ENCODE measurements at regions not wholly inside any gene's neighbourhood (a gene's known extent, or its start where the extent isn't known, plus 50 kb on each side); places are given as distances from the start of the nearest gene placed in this dataset.

GRCh38 chr11:92276773-92277172, 52.2 kb downstream of the FAT3 start:
- H3K4me1 ChIP-seq (ENCODE audit: control insufficient read depth, insufficient read depth, low read length), result peaks cover 31% of the 10 kb centered on the region; the same call in 1 of the 2 replicates
- no peak overlapping the region for H3K27ac ChIP-seq (ENCODE audit: low read depth, low read length)
- no peaks in the 10 kb centered on the region for H3K27me3 ChIP-seq (ENCODE audit: control insufficient read depth, insufficient read depth, low read length)
- no peak overlapping the region for H3K9ac ChIP-seq (ENCODE audit: low read depth, low read length)
- no peak overlapping the region for H3K4me3 ChIP-seq (ENCODE audit: low read depth, low read length)
- no peaks in the 10 kb centered on the region for H3K36me3 ChIP-seq (ENCODE audit: control insufficient read depth, insufficient read depth, low read length)
- H3K9me3 ChIP-seq (ENCODE audit: control insufficient read depth, insufficient read depth, low read length), result no peaks in the 10 kb centered on the region

GRCh38 chr11:92277871-92278270, 53.3 kb downstream of the FAT3 start:
- no peak overlapping the region for H3K9ac ChIP-seq (ENCODE audit: low read depth, low read length)
- H3K27ac ChIP-seq (ENCODE audit: low read depth, low read length), result no peak overlapping the region
- H3K4me3 ChIP-seq (ENCODE audit: low read depth, low read length), result no peak overlapping the region
- peaks cover 21% of the 10 kb centered on the region; the same call in 1 of the 2 replicates for H3K4me1 ChIP-seq (ENCODE audit: control insufficient read depth, insufficient read depth, low read length)
- H3K36me3 ChIP-seq (ENCODE audit: control insufficient read depth, insufficient read depth, low read length), result no peaks in the 10 kb centered on the region
- no peaks in the 10 kb centered on the region for H3K9me3 ChIP-seq (ENCODE audit: control insufficient read depth, insufficient read depth, low read length)
- no peaks in the 10 kb centered on the region for H3K27me3 ChIP-seq (ENCODE audit: control insufficient read depth, insufficient read depth, low read length)

GRCh38 chr11:92278791-92279433, 54.3 kb downstream of the FAT3 start:
- Histone ChIP-seq H3K9me3 (ENCODE audit: control insufficient read depth, insufficient read depth, low read length) (no peaks in the 10 kb centered on the region), H3K27ac (ENCODE audit: low read depth, low read length) (no peak overlapping the region), H3K27me3 (ENCODE audit: control insufficient read depth, insufficient read depth, low read length) (no peaks in the 10 kb centered on the region), H3K4me1 (ENCODE audit: control insufficient read depth, insufficient read depth, low read length) (peaks cover 14% of the 10 kb centered on the region; the same call in 1 of the 2 replicates), H3K36me3 (ENCODE audit: control insufficient read depth, insufficient read depth, low read length) (no peaks in the 10 kb centered on the region), H3K9ac (ENCODE audit: low read depth, low read length) (no peak overlapping the region), H3K4me3 (ENCODE audit: low read depth, low read length) (no peak overlapping the region)

- Histone ChIP-seq H3K9me3 (ENCODE audit: control insufficient read depth, insufficient read depth, low read length) (no peaks in the 10 kb centered on the region), H3K4me1 (ENCODE audit: control insufficient read depth, insufficient read depth, low read length) (peaks cover 21% of the 10 kb centered on the region), H3K27ac (ENCODE audit: low read depth, low read length) (no peak overlapping the region), H3K4me3 (ENCODE audit: low read depth, low read length) (no peak overlapping the region), H3K9ac (ENCODE audit: low read depth, low read length) (no peak overlapping the region), H3K36me3 (ENCODE audit: control insufficient read depth, insufficient read depth, low read length) (no peaks in the 10 kb centered on the region), H3K27me3 (ENCODE audit: control insufficient read depth, insufficient read depth, low read length) (no peaks in the 10 kb centered on the region)
Observed at GRCh38 chr11:92284107-92284506, 59.5 kb downstream of the FAT3 start.

GRCh38 chr11:92284558-92284957, 59.9 kb downstream of the FAT3 start:
- Histone ChIP-seq H3K4me1 (ENCODE audit: control insufficient read depth, insufficient read depth, low read length) (peaks cover 21% of the 10 kb centered on the region), H3K36me3 (ENCODE audit: control insufficient read depth, insufficient read depth, low read length) (no peaks in the 10 kb centered on the region), H3K9me3 (ENCODE audit: control insufficient read depth, insufficient read depth, low read length) (no peaks in the 10 kb centered on the region), H3K4me3 (ENCODE audit: low read depth, low read length) (no peak overlapping the region), H3K9ac (ENCODE audit: low read depth, low read length) (no peak overlapping the region), H3K27ac (ENCODE audit: low read depth, low read length) (no peak overlapping the region), H3K27me3 (ENCODE audit: control insufficient read depth, insufficient read depth, low read length) (no peaks in the 10 kb centered on the region)

GRCh38 chr11:92285776-92286175, 61.2 kb downstream of the FAT3 start:
- Histone ChIP-seq H3K27me3 (ENCODE audit: control insufficient read depth, insufficient read depth, low read length) (no peaks in the 10 kb centered on the region), H3K36me3 (ENCODE audit: control insufficient read depth, insufficient read depth, low read length) (no peaks in the 10 kb centered on the region), H3K9ac (ENCODE audit: low read depth, low read length) (no peak overlapping the region), H3K4me1 (ENCODE audit: control insufficient read depth, insufficient read depth, low read length) (peaks cover 24% of the 10 kb centered on the region), H3K4me3 (ENCODE audit: low read depth, low read length) (no peak overlapping the region), H3K9me3 (ENCODE audit: control insufficient read depth, insufficient read depth, low read length) (no peaks in the 10 kb centered on the region), H3K27ac (ENCODE audit: low read depth, low read length) (no peak overlapping the region)

GRCh38 chr11:92286709-92287108, 62.1 kb downstream of the FAT3 start:
- H3K9me3 ChIP-seq (ENCODE audit: control insufficient read depth, insufficient read depth, low read length), result no peaks in the 10 kb centered on the region
- no peaks in the 10 kb centered on the region for H3K27me3 ChIP-seq (ENCODE audit: control insufficient read depth, insufficient read depth, low read length)
- no peaks in the 10 kb centered on the region for H3K36me3 ChIP-seq (ENCODE audit: control insufficient read depth, insufficient read depth, low read length)
- H3K9ac ChIP-seq (ENCODE audit: low read depth, low read length), result no peak overlapping the region
- H3K4me1 ChIP-seq (ENCODE audit: control insufficient read depth, insufficient read depth, low read length), result peaks cover 29% of the 10 kb centered on the region
- H3K27ac ChIP-seq (ENCODE audit: low read depth, low read length), result no peak overlapping the region
- no peak overlapping the region for H3K4me3 ChIP-seq (ENCODE audit: low read depth, low read length)

- Histone ChIP-seq H3K9me3 (ENCODE audit: control insufficient read depth, insufficient read depth, low read length) (no peaks in the 10 kb centered on the region), H3K4me3 (ENCODE audit: low read depth, low read length) (no peak overlapping the region), H3K27me3 (ENCODE audit: control insufficient read depth, insufficient read depth, low read length) (no peaks in the 10 kb centered on the region), H3K9ac (ENCODE audit: low read depth, low read length) (no peak overlapping the region), H3K36me3 (ENCODE audit: control insufficient read depth, insufficient read depth, low read length) (no peaks in the 10 kb centered on the region), H3K27ac (ENCODE audit: low read depth, low read length) (no peak overlapping the region), H3K4me1 (ENCODE audit: control insufficient read depth, insufficient read depth, low read length) (peaks cover 22% of the 10 kb centered on the region; the same call in 1 of the 2 replicates)
Observed at GRCh38 chr11:92295175-92296137, 70.8 kb downstream of the FAT3 start.

- no peak overlapping the region for H3K9ac ChIP-seq (ENCODE audit: low read depth, low read length)
- no peaks in the 10 kb centered on the region for H3K27me3 ChIP-seq (ENCODE audit: control insufficient read depth, insufficient read depth, low read length)
- no peaks in the 10 kb centered on the region for H3K36me3 ChIP-seq (ENCODE audit: control insufficient read depth, insufficient read depth, low read length)
- peaks cover 28% of the 10 kb centered on the region for H3K4me1 ChIP-seq (ENCODE audit: control insufficient read depth, insufficient read depth, low read length)
- H3K4me3 ChIP-seq (ENCODE audit: low read depth, low read length), result no peak overlapping the region
- H3K9me3 ChIP-seq (ENCODE audit: control insufficient read depth, insufficient read depth, low read length), result no peaks in the 10 kb centered on the region
- no peak overlapping the region for H3K27ac ChIP-seq (ENCODE audit: low read depth, low read length)
Observed at GRCh38 chr11:92296138-92296515, 71.5 kb downstream of the FAT3 start.

GRCh38 chr11:92297567-92298553, 73.2 kb downstream of the FAT3 start:
- no peak overlapping the region for H3K4me3 ChIP-seq (ENCODE audit: low read depth, low read length)
- H3K36me3 ChIP-seq (ENCODE audit: control insufficient read depth, insufficient read depth, low read length), result no peaks in the 10 kb centered on the region
- H3K9ac ChIP-seq (ENCODE audit: low read depth, low read length), result no peak overlapping the region
- peaks cover 31% of the 10 kb centered on the region for H3K4me1 ChIP-seq (ENCODE audit: control insufficient read depth, insufficient read depth, low read length)
- no peaks in the 10 kb centered on the region for H3K27me3 ChIP-seq (ENCODE audit: control insufficient read depth, insufficient read depth, low read length)
- H3K9me3 ChIP-seq (ENCODE audit: control insufficient read depth, insufficient read depth, low read length), result no peaks in the 10 kb centered on the region
- no peak overlapping the region for H3K27ac ChIP-seq (ENCODE audit: low read depth, low read length)
